Liver (tissue), 8 donors: ENCODE measurements at regions not wholly inside any gene's neighbourhood (a gene's known extent, or its start where the extent isn't known, plus 50 kb on each side); places are given as distances from the start of the nearest gene placed in this dataset.

Source experiments
- DNase-seq: peaks from one replicate; pipeline ENCODE4 v3.0.0-alpha.2; 2017; ENCODE audit warnings: low spot score
- H3K27ac ChIP-seq, 2 donors: one replicate each; pipeline ENCODE4 v1.7.0; 2013; ENCODE audit warnings: inconsistent platforms in 2 of 2, low read length in 2 of 2, control low read depth in 1 of 2, low read depth in 1 of 2, mild to moderate bottlenecking in 1 of 2
- H3K27me3 ChIP-seq, 4 donors: one replicate each; pipeline versions ENCODE4 v1.6.1 to v1.7.0; 2013; ENCODE audit warnings: low read length in 3 of 4, inconsistent platforms in 1 of 4, mild to moderate bottlenecking in 1 of 4, moderate library complexity in 1 of 4; ENCODE audit not compliant: control insufficient read depth in 4 of 4, insufficient read depth in 4 of 4
- H3K36me3 ChIP-seq, 4 donors: one replicate each; pipeline versions ENCODE4 v1.6.1 to v1.7.0; 2013; ENCODE audit warnings: low read length in 3 of 4, mild to moderate bottlenecking in 3 of 4, low read depth in 1 of 4, moderate library complexity in 1 of 4; ENCODE audit not compliant: control insufficient read depth in 4 of 4, insufficient read depth in 3 of 4
- H3K4me1 ChIP-seq, 4 donors: one replicate each; pipeline versions ENCODE4 v1.6.1 to v1.7.0; 2013; ENCODE audit warnings: low read length in 3 of 4, mild to moderate bottlenecking in 3 of 4, moderate library complexity in 1 of 4; ENCODE audit not compliant: control insufficient read depth in 4 of 4, insufficient read depth in 4 of 4
- H3K4me3 ChIP-seq, 3 donors: one replicate each; pipeline versions ENCODE4 v1.6.1 to v1.7.0; 2013; ENCODE audit warnings: low read length in 3 of 3, control low read depth in 1 of 3, low read depth in 1 of 3, mild to moderate bottlenecking in 1 of 3
- H3K9ac ChIP-seq, 2 donors: one replicate each; pipeline ENCODE4 v1.7.0; 2013; ENCODE audit warnings: low read length in 2 of 2, mild to moderate bottlenecking in 2 of 2, moderate library complexity in 2 of 2, control low read depth in 1 of 2, low read depth in 1 of 2
- H3K9me3 ChIP-seq, 4 donors: one replicate each; pipeline versions ENCODE4 v1.6.1 to v1.7.0; 2013; ENCODE audit warnings: low read length in 3 of 4; ENCODE audit not compliant: control insufficient read depth in 4 of 4
- EGR1 ChIP-seq, 2 donors: IDR thresholded peaks; 2 replicates each; pipeline ENCODE4 v1.6.1; 2016 to 2018; ENCODE audit warnings: antibody characterized with exemption in 2 of 2, low read depth in 2 of 2
- FOXA1 ChIP-seq: IDR thresholded peaks from 2 replicates; pipeline ENCODE4 v1.6.1; 2016; ENCODE audit warnings: antibody characterized with exemption
- FOXA2 ChIP-seq: IDR thresholded peaks from 2 replicates; pipeline ENCODE4 v1.6.1; 2016; ENCODE audit warnings: antibody characterized with exemption
- GABPA ChIP-seq, 2 donors: IDR thresholded peaks in 1 of 2; conservative IDR thresholded peaks in 1 of 2; 2 replicates each; pipeline ENCODE4 v1.6.1; 2016; ENCODE audit warnings: antibody characterized with exemption in 2 of 2, mild to moderate bottlenecking in 1 of 2, moderate library complexity in 1 of 2
- HNF4A ChIP-seq, 2 donors: conservative IDR thresholded peaks; 2 replicates each; pipeline ENCODE4 v1.6.1; 2016; ENCODE audit warnings: antibody characterized with exemption in 2 of 2, mild to moderate bottlenecking in 2 of 2
- HNF4G ChIP-seq: IDR thresholded peaks from 2 replicates; pipeline ENCODE4 v1.6.1; 2016; ENCODE audit warnings: antibody characterized with exemption
- JUND ChIP-seq, 2 donors: IDR thresholded peaks; 2 replicates each; pipeline ENCODE4 v1.6.1; 2016; ENCODE audit warnings: antibody characterized with exemption in 2 of 2
- NR2F2 ChIP-seq: IDR thresholded peaks from 2 replicates; pipeline ENCODE4 v1.6.1; 2016; ENCODE audit warnings: antibody characterized with exemption
- RAD21 ChIP-seq, 2 donors: IDR thresholded peaks; 2 replicates each; pipeline ENCODE4 v1.6.1; 2016; ENCODE audit warnings: antibody characterized with exemption in 2 of 2, mild to moderate bottlenecking in 2 of 2
- RXRA ChIP-seq, 2 donors: IDR thresholded peaks; 2 replicates each; pipeline ENCODE4 v1.6.1; 2017 to 2018; ENCODE audit warnings: antibody characterized with exemption in 2 of 2, mild to moderate bottlenecking in 1 of 2
- SP1 ChIP-seq: IDR thresholded peaks from 2 replicates; pipeline ENCODE4 v1.6.1; 2018; ENCODE audit warnings: antibody characterized with exemption, mild to moderate bottlenecking
- TAF1 ChIP-seq: conservative IDR thresholded peaks from 2 replicates; pipeline ENCODE4 v1.6.1; 2016; ENCODE audit warnings: antibody characterized with exemption, mild to moderate bottlenecking
- YY1 ChIP-seq: IDR thresholded peaks from 2 replicates; pipeline ENCODE4 v1.6.1; 2016; ENCODE audit warnings: antibody characterized with exemption, mild to moderate bottlenecking
- WGBS: extraction: QIAGEN DNeasy Blood & Tissue Kit; methylation state at CpG from one replicate; pipeline ENCODE4 v1.1.7; 2013; 5-methylcytosine and 5-hydroxymethylcytosine counted together
- TF ChIP-seq, protein P1 (sequence below): IDR thresholded peaks from 2 replicates; pipeline ENCODE4 v1.6.1; 2016; ENCODE audit warnings: antibody characterized with exemption
- TF ChIP-seq, protein P2 (sequence below): IDR thresholded peaks from 2 replicates; pipeline ENCODE4 v1.6.1; 2016; ENCODE audit warnings: antibody characterized with exemption
- TF ChIP-seq, protein P3 (sequence below): fragments of 150-350 bp; IDR thresholded peaks from 2 replicates; pipeline ENCODE4 v1.5.1; 2017; ENCODE audit warnings: improper control_type of control experiment, low read depth, low read length; ENCODE audit not compliant: missing input control
- TF ChIP-seq, protein P4 (sequence below): IDR thresholded peaks from 2 replicates; pipeline ENCODE4 v1.6.1; 2016; ENCODE audit warnings: antibody characterized with exemption
- donor health status: healthy.
- donor health status: healthy.
- donor health status: healthy.
- donor health status: healthy.
- donor health status: healthy.

DNA sequence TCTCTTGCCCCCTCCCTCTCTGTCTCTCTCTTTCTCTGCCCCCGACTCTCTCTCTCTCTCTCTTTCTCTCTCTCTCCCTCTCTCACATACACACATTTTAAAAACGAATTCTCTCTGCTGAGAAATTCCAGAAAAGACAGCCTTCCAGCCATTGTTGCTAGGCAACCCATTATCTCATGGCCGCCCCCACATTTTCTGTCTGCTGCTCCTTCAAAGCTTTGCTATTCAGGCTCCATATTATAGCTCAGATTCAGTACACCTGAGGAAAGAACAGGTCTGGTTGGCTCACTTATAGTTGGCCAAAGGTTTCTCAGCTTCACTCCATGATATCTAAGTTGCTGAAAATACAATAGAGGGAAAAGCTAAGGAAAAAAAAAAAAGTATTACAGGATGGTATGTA lies 174.4 kb upstream of the RADX start:
- no peak for DNase-seq

DNA sequence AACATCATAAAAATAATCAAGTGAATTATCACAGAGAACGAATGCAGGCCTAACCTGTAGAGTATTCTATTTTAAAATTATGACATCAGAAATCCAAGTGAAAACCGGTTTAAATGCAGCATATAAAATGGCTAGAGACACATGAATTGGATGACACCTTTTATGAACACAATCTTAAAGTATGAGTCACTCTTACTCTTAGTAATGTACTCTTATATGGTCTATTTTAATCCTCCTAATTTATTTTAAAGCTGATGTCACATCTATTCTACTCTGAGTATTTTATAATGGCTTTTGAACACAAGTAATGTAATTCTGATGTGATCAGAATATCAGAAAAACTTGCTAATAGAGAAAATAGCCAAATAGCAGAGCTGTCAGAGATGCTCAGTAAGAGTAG lies 161.4 kb upstream of the RADX start:
- no peak for TF ChIP-seq FOXA2
- no peak for TF ChIP-seq EGR1 (IDR thresholded peaks at IDR 0.05; ENCODE audit: low read depth in 2 of 2)
- no peak for TF ChIP-seq RXRA (IDR thresholded peaks at IDR 0.05)
- TF ChIP-seq, protein P1, sequence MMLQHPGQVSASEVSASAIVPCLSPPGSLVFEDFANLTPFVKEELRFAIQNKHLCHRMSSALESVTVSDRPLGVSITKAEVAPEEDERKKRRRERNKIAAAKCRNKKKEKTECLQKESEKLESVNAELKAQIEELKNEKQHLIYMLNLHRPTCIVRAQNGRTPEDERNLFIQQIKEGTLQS, result no peak
- TF ChIP-seq RAD21 (IDR thresholded peaks at IDR 0.05), result no peak
- TF ChIP-seq, protein P2, sequence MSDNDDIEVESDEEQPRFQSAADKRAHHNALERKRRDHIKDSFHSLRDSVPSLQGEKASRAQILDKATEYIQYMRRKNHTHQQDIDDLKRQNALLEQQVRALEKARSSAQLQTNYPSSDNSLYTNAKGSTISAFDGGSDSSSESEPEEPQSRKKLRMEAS, result no peak
- no peak for TF ChIP-seq NR2F2
- TF ChIP-seq, protein P3, sequence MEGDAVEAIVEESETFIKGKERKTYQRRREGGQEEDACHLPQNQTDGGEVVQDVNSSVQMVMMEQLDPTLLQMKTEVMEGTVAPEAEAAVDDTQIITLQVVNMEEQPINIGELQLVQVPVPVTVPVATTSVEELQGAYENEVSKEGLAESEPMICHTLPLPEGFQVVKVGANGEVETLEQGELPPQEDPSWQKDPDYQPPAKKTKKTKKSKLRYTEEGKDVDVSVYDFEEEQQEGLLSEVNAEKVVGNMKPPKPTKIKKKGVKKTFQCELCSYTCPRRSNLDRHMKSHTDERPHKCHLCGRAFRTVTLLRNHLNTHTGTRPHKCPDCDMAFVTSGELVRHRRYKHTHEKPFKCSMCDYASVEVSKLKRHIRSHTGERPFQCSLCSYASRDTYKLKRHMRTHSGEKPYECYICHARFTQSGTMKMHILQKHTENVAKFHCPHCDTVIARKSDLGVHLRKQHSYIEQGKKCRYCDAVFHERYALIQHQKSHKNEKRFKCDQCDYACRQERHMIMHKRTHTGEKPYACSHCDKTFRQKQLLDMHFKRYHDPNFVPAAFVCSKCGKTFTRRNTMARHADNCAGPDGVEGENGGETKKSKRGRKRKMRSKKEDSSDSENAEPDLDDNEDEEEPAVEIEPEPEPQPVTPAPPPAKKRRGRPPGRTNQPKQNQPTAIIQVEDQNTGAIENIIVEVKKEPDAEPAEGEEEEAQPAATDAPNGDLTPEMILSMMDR, result no peak
- no peak for TF ChIP-seq HNF4A (conservative IDR thresholded peaks at IDR 0.05)
- TF ChIP-seq TAF1, result no peak
- TF ChIP-seq, protein P4, sequence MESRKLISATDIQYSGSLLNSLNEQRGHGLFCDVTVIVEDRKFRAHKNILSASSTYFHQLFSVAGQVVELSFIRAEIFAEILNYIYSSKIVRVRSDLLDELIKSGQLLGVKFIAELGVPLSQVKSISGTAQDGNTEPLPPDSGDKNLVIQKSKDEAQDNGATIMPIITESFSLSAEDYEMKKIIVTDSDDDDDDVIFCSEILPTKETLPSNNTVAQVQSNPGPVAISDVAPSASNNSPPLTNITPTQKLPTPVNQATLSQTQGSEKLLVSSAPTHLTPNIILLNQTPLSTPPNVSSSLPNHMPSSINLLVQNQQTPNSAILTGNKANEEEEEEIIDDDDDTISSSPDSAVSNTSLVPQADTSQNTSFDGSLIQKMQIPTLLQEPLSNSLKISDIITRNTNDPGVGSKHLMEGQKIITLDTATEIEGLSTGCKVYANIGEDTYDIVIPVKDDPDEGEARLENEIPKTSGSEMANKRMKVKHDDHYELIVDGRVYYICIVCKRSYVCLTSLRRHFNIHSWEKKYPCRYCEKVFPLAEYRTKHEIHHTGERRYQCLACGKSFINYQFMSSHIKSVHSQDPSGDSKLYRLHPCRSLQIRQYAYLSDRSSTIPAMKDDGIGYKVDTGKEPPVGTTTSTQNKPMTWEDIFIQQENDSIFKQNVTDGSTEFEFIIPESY, result no peak
- no peak for TF ChIP-seq FOXA1
- TF ChIP-seq JUND (IDR thresholded peaks at IDR 0.05), result no peak
- no peak for TF ChIP-seq HNF4G
- no peak for TF ChIP-seq SP1
- TF ChIP-seq YY1, result no peak
- no peaks in the 10 kb centered on the region for H3K36me3 ChIP-seq
- H3K27me3 ChIP-seq, result no peaks in the 10 kb centered on the region
- H3K27ac ChIP-seq, result no peak overlapping the region
- H3K9me3 ChIP-seq, result no peaks in the 10 kb centered on the region
- H3K9ac ChIP-seq, result no peak overlapping the region
- H3K4me1 ChIP-seq, result no peaks in the 10 kb centered on the region
- DNase-seq, result no peak
- no peak overlapping the region for H3K4me3 ChIP-seq
- WGBS, result 65% methylated on average over 2 of the region's 2 CpGs

More for the DNA sequence above, 174.4 kb upstream of the RADX start:
- WGBS, result 51% methylated on average over 3 of the region's 3 CpGs
- no peaks in the 10 kb centered on the region for H3K4me1 ChIP-seq
- H3K9me3 ChIP-seq, result no peaks in the 10 kb centered on the region
- no peak overlapping the region for H3K27ac ChIP-seq
- no peak overlapping the region for H3K9ac ChIP-seq
- TF ChIP-seq, protein P3, result no peak
- TF ChIP-seq RAD21 (IDR thresholded peaks at IDR 0.05) (no peak), SP1 (no peak), RXRA (IDR thresholded peaks at IDR 0.05) (no peak), JUND (IDR thresholded peaks at IDR 0.05) (no peak), HNF4G (no peak), FOXA2 (no peak), GABPA (IDR thresholded peaks at IDR 0.05 in 1 of 2, conservative IDR thresholded peaks at IDR 0.05 in 1 of 2) (no peak), YY1 (no peak), HNF4A (conservative IDR thresholded peaks at IDR 0.05) (no peak), TAF1 (no peak)
- TF ChIP-seq, protein P2, result no peak
- TF ChIP-seq, protein P4, result no peak
- TF ChIP-seq, protein P1, result no peak
- no peaks in the 10 kb centered on the region for H3K36me3 ChIP-seq
- no peak overlapping the region for H3K4me3 ChIP-seq
- no peaks in the 10 kb centered on the region for H3K27me3 ChIP-seq
